ENCODE measurements at regions not wholly inside any gene's neighbourhood (a gene's known extent, or its start where the extent isn't known, plus 50 kb on each side); places are given as distances from the start of the nearest gene placed in this dataset.

- CTCF ChIA-PET = no interaction called here
- no peak for DNase-seq (ENCODE audit: low read depth, low spot score)
- no peak for ATAC-seq
- no peak overlapping the region for H3K27ac ChIP-seq (ENCODE audit: low read length)
- H3K36me3 ChIP-seq (ENCODE audit: control insufficient read depth, insufficient read depth, low read length) = no peaks in the 10 kb centered on the region
- POLR2A ChIA-PET = interaction anchor here (0.6 kb wide), 1 partner anchor 768 kb away, joined by 3 read pairs; no protein-coding TSS in a partner anchor
- no peaks in the 10 kb centered on the region for H3K27me3 ChIP-seq (ENCODE audit: control insufficient read depth, insufficient read depth, low read length)
- intact Hi-C loops (cut with micrococcal nuclease; ENCODE audit: unreplicated experiment) (no loop called here), in situ Hi-C loops (cut with HindIII; ENCODE audit: low pct_unique_long_range_greater_than_20kb, low sequenced_read_pairs) (no loop called here)
- peaks cover 5% of the 10 kb centered on the region for H3K4me1 ChIP-seq (ENCODE audit: control insufficient read depth, insufficient read depth, low read length)
- H3K9me3 ChIP-seq (ENCODE audit: control insufficient read depth, insufficient read depth, low read depth, low read length) = no peaks in the 10 kb centered on the region
- BruUV-seq (replicated peaks) = no TSS peak
- TF ChIP-seq POLR2AphosphoS5 (IDR thresholded peaks at IDR 0.05; ENCODE audit: low read depth, low read length) (no peak), TCF7L2 (IDR thresholded peaks at IDR 0.05; ENCODE audit: low read depth, low read length) (no peak), CTCF (IDR thresholded peaks at IDR 0.05) (no peak), SIN3A (IDR thresholded peaks at IDR 0.05; ENCODE audit: borderline replicate concordance, insufficient read depth, low read depth, low read length) (no peak), REST (IDR thresholded peaks at IDR 0.05; ENCODE audit: insufficient read depth in 1 of 2, low read depth in 2 of 2, low read length in 1 of 2) (no peak)
- no peak overlapping the region for H3K4me3 ChIP-seq (ENCODE audit: low read depth in 2 of 2, low read length in 2 of 2)
These were observed 124.6 kb upstream of the TAF11L2 start for GRCh38 chr5:17373406-17373805.

- in situ Hi-C loops (cut with HindIII; ENCODE audit: low pct_unique_long_range_greater_than_20kb, low sequenced_read_pairs) (no loop called here), intact Hi-C loops (cut with micrococcal nuclease; ENCODE audit: unreplicated experiment) (no loop called here)
- Histone ChIP-seq H3K4me1 (ENCODE audit: control insufficient read depth, insufficient read depth, low read length) (peaks cover 10% of the 10 kb centered on the region), H3K27ac (ENCODE audit: low read length) (no peak overlapping the region), H3K27me3 (ENCODE audit: control insufficient read depth, insufficient read depth, low read length) (no peaks in the 10 kb centered on the region), H3K4me3 (ENCODE audit: low read depth in 2 of 2, low read length in 2 of 2) (no peak overlapping the region), H3K9me3 (ENCODE audit: control insufficient read depth, insufficient read depth, low read depth, low read length) (no peaks in the 10 kb centered on the region), H3K36me3 (ENCODE audit: control insufficient read depth, insufficient read depth, low read length) (no peaks in the 10 kb centered on the region)
- ChIA-PET POLR2A (interaction anchor here (0.6 kb wide), 1 partner anchor 767 kb away, joined by 3 read pairs; no protein-coding TSS in a partner anchor), CTCF (no interaction called here)
- TF ChIP-seq REST (IDR thresholded peaks at IDR 0.05; ENCODE audit: insufficient read depth in 1 of 2, low read depth in 2 of 2, low read length in 1 of 2) = no peak
- TF ChIP-seq TCF7L2 (IDR thresholded peaks at IDR 0.05; ENCODE audit: low read depth, low read length) = no peak
- no peak for TF ChIP-seq SIN3A (IDR thresholded peaks at IDR 0.05; ENCODE audit: borderline replicate concordance, insufficient read depth, low read depth, low read length)
- no peak for TF ChIP-seq CTCF (IDR thresholded peaks at IDR 0.05)
- no peak for TF ChIP-seq POLR2AphosphoS5 (IDR thresholded peaks at IDR 0.05; ENCODE audit: low read depth, low read length)
- ATAC-seq = no peak
- DNase-seq (ENCODE audit: low read depth, low spot score) = no peak
- no TSS peak for BruUV-seq (replicated peaks)
These were observed 124.0 kb upstream of the TAF11L2 start for GRCh38 chr5:17373814-17374556.

All from Panc1 (cell line).